NCI-H2196 (cell line): ENCODE measurements at regions not wholly inside any gene's neighbourhood (a gene's known extent, or its start where the extent isn't known, plus 50 kb on each side); places are given as distances from the start of the nearest gene placed in this dataset.
"Not testable (repeated sequence)": the region's sequence is repeated elsewhere in the genome, so short reads cannot be mapped to it uniquely, and the experiment has no call there.

ENCODE experiments used
- DNase-seq: peaks from one replicate; lab custom pipeline; 2025; ENCODE audit not compliant: unreplicated experiment; lab: John Stamatoyannopoulos, UW

DNA sequence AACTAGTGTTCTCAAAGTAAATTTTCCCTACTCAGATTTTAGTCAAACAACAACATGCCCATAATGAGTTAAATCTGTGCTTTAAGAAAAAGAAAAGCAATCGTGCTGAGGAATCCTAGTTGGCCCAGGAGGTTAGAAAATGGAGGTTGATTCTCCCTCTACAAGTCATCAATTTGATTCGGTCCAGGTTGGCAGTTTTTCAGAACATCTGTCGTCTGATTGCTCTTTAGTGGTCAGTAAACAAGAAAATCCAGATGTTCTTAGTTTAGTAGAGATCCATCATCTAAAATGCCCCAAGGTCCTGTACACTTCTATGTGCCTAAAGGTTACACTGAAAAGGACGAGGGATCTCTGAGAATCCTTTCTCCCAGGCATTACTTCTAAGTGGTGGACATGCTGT, 659.2 kb downstream of the MTRR start:
- no peak for DNase-seq

- no peak for DNase-seq
These were observed 669.9 kb downstream of the MTRR start for GRCh38 chr5:8538821-8539220.

GRCh38 chr5:8540317-8540716, 671.4 kb downstream of the MTRR start:
- no peak for DNase-seq

DNA sequence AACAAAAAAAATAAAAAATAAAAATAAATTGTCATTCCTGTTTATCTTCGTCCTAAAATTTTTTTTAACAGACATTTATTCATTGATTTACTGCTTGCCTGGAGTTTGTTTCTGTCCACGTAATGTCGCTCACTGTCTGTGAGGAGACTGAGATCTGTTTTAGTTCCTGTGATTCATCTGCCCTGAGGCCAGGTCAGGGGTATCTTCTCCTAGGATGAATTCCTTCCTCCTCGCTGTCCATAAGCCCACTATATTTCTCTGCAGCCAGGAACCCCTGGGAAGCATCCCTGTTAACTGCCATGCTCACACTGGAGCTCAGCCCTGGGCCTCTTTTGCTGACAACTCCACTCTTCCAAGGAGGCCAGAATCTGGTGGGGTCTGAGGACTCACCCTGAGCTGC, 682.0 kb downstream of the MTRR start:
- DNase-seq: no peak

- DNase-seq: no peak
These were observed 684.4 kb downstream of the MTRR start for GRCh38 chr5:8553364-8553763.

DNA sequence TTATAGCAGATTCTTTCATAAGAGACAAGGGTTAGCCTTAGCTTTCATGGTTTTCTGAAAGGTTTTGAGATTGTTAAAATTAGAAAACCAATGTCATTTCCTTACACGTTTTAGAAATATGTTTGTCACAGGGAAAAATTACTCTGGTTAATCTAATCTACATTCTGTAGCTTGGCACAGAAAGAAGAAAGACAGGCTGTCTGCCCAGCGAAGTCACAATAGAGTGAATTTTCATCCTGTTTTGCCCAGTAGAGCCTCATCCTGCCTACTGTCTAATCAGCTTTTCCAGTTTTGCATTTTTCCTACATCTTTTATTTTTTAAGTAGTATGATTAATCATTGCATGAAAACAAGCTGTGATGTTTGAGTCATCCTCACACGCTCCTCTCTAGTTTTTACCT, 688.8 kb downstream of the MTRR start:
- DNase-seq: no peak

GRCh38 chr5:8560776-8561175, 691.8 kb downstream of the MTRR start:
- no peak for DNase-seq

GRCh38 chr5:8561224-8561840, 692.4 kb downstream of the MTRR start:
- no peak for DNase-seq

- no peak for DNase-seq
These were observed 692.9 kb downstream of the MTRR start for GRCh38 chr5:8561854-8562253.

- not testable (repeated sequence) for DNase-seq
These were observed 694.6 kb downstream of the MTRR start for GRCh38 chr5:8563540-8563939.

DNA sequence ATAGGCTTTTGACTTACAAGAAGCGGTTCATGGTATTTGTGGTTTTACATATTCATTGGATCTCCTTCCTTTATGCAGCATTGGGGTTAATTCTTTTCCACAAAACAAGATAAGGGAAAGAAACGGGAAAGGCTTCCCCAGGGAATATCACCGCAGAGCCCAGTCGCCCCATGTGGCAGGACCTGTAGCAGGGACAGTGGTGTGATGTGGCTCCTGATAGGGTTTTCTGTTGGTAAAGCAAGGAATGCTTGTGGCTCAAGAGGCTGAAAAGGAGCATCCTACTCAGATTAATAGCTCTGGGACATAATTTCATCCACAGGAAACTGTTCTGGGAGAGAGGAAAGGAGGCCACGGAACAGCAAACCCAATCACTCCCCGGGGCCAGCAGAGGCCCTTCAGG, 699.9 kb downstream of the MTRR start:
- no peak for DNase-seq

DNA sequence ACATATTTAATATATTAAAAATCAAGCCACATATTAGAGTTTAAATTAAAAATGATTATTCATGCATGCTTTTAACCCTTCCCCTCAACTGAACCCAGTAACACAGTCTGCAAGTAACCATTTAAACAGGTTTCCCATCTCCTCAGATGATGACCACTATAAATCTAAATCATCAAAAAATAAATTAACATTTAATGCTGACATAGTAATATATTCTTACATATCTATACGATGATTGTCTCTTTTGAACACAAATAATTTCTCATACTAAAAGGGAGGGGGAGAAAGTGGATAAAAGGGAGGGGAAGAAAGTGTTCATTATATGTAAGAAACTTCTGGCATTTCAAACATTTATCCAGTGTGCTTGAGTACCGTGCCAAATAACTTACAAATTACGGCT, 701.6 kb downstream of the MTRR start:
- no peak for DNase-seq

GRCh38 chr5:8576178-8576577, 707.2 kb downstream of the MTRR start:
- DNase-seq: no peak

- DNase-seq: no peak
These were observed 708.8 kb downstream of the MTRR start for GRCh38 chr5:8577792-8578191.

- DNase-seq: no peak
These were observed 711.4 kb downstream of the MTRR start for GRCh38 chr5:8580298-8580697.

DNA sequence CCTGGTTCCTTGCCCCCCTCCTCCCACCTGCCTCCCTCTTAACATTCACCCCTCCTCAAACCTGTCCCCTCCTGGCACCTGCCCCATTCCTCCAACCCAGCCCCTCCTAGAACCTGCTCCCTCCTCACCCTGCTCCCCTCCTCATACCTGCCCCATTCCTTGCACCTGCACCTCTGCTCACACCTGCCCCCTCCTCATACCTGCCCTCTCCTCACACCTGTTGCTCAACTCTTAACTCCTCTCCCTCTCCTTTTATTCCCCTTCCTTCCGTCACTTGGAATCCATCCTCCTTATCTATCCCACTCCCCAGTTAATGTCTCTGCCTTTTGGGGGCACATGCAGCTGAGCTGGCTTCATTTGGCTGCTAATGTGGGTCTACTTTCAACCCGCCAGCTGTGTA, 712.1 kb downstream of the MTRR start:
- no peak for DNase-seq

DNA sequence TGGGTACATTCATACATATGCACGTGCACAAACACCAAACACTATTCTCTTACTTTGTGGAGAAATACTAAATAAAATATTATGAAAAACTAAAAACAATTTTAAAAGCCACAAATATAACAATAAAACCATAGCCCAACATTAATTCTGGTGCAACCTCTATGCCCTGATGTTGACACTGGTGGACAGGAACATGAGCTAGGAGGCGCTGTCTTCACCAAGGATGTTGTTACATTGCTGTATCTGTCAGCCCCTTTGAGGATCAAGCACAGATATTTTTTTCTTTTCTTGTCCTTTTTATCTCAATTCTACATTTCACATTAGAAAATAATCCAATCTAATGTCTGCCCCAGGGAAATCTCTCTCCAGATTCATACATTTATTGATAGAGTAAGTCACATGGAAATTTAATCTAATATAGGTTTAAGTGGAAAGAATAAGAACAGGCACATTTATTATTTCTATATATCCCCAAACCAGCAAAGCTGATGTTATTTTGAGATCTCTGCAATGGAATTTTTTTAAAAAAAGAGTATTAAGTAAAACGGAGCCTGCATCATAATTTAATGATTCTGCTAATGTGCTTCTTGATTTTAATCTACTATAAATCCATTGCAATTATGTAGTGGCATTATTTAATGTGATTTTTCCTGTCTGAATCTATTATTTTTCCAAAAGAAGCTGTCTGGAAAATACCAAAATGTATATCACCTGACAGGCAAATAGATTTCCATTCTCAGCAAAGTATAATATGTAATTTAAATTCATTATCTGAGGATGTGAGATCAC, 716.5 kb downstream of the MTRR start:
- no peak for DNase-seq

GRCh38 chr5:8590959-8591358, 722.0 kb downstream of the MTRR start:
- no peak for DNase-seq

GRCh38 chr5:8598356-8598755, 729.4 kb downstream of the MTRR start:
- DNase-seq: no peak

- DNase-seq: no peak
These were observed 730.0 kb downstream of the MTRR start for GRCh38 chr5:8598996-8599395.

- DNase-seq: no peak
These were observed 731.9 kb downstream of the MTRR start for GRCh38 chr5:8600843-8601242.

DNA sequence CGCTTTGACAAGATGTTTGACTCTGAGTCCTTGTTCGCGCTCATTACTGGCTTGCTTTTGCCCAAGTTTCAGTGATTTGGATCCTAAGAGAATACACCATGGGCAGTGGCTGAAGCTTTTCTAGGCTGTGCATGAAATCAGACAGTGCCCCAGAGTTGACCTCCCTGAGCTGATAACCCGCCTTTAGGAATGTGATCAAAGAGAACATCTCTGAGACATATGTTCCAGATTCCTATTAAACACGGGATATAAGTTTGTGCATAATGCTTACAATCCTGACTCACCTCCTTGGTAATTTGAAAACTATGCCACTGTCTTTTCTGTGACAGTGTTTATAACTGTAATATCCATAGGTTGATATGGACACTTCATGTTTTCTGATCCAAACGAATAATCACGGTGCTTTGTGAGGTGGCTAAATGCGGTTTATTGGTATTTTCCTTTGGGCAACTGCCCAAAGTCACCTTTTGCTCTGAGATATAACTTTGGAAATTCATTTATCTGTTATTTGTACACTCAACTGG, 732.9 kb downstream of the MTRR start:
- DNase-seq: no peak

DNA sequence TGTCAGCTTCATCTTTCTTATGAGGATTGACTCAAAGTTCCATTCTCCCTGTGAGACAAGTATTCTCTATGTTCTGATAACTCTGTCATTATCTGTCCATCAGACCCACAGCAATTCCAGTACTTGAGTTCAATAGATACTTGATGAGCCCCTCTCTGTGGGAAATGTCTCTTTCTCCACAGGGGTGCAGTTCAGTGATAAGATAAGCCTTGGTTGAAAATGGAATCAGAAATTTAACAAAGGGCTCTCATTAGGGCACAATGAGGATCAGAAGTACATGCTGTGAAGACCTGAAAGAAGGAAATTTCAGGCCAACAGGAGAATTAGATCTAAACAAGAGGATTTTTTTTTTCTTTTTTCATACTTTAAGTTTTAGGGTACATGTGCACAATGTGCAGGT, 737.3 kb downstream of the MTRR start:
- no peak for DNase-seq
